HepG2 (cell line): ENCODE measurements at regions not wholly inside any gene's neighbourhood (a gene's known extent, or its start where the extent isn't known, plus 50 kb on each side); places are given as distances from the start of the nearest gene placed in this dataset.
A peak's percentile ranks its signal among the peaks of the same experiment; 100 is the strongest.

ENCODE experiments used
- DPF2 ChIP-seq: sonication (generic); formaldehyde crosslinking; IDR thresholded peaks from 2 replicates; pipeline ENCODE4 v1.4.0; 2020; ENCODE audit warnings: mild to moderate bottlenecking, low read depth, missing genetic modification reagents, borderline replicate concordance
- FOXA1 ChIP-seq, 2 experiments: fragments of 450-650 bp in 1 of 2; sonication (generic) in 1 of 2; formaldehyde crosslinking in 1 of 2; IDR thresholded peaks; 2 replicates each; pipeline versions ENCODE4 v1.4.0 to v1.6.1; 2016 to 2020; ENCODE audit warnings: missing genetic modification reagents in 1 of 2
- HMG20B ChIP-seq: conservative IDR thresholded peaks from 2 replicates; pipeline ENCODE4 v1.6.1; 2016; ENCODE audit warnings: missing genetic modification reagents, missing compliant biosample characterization
- HMGXB4 ChIP-seq, 2 experiments: sonication (generic) in 1 of 2; formaldehyde crosslinking in 1 of 2; IDR thresholded peaks; 2 replicates each; pipeline versions ENCODE4 v1.4.0 to v1.6.1; 2018 to 2020; ENCODE audit warnings: missing genetic modification reagents in 2 of 2, borderline replicate concordance in 1 of 2, low read depth in 1 of 2, mild to moderate bottlenecking in 1 of 2, missing biosample characterization in 1 of 2
- KAT7 ChIP-seq: IDR thresholded peaks from 2 replicates; pipeline ENCODE4 v1.6.1; 2018; ENCODE audit warnings: borderline replicate concordance, missing compliant biosample characterization
- NCOR1 ChIP-seq: fragments of 200-600 bp; sonication (generic); IDR thresholded peaks from 2 replicates; pipeline ENCODE4 v1.7.0; 2017; ENCODE audit warnings: antibody characterized with exemption, low read length, borderline replicate concordance
- SMAD1 ChIP-seq: sonication (generic); formaldehyde crosslinking; IDR thresholded peaks from 2 replicates; pipeline ENCODE4 v1.4.0; 2020; ENCODE audit warnings: missing genetic modification reagents, low read depth, mild to moderate bottlenecking, borderline replicate concordance
- TRIM22 ChIP-seq: fragments of 450-650 bp; IDR thresholded peaks from 2 replicates; pipeline ENCODE4 v1.6.1; 2017
- ZBTB20 ChIP-seq: sonication (generic); formaldehyde crosslinking; IDR thresholded peaks from 2 replicates; pipeline ENCODE4 v1.8.1; 2023; ENCODE audit warnings: missing genetic modification reagents, low read depth, mild to moderate bottlenecking, borderline replicate concordance
- ZNF512 ChIP-seq: sonication (generic); formaldehyde crosslinking; IDR thresholded peaks from 2 replicates; pipeline ENCODE4 v1.4.0; 2020; ENCODE audit warnings: mild to moderate bottlenecking, missing genetic modification reagents
- ZNF547 ChIP-seq: sonication (generic); formaldehyde crosslinking; IDR thresholded peaks from 2 replicates; pipeline ENCODE4 v1.5.1; 2020; ENCODE audit warnings: mild to moderate bottlenecking, missing genetic modification reagents
- ZNF713 ChIP-seq: sonication (generic); formaldehyde crosslinking; IDR thresholded peaks from 2 replicates; pipeline ENCODE4 v1.4.0; 2020; ENCODE audit warnings: mild to moderate bottlenecking, missing genetic modification reagents
- ZNF773 ChIP-seq: sonication (generic); formaldehyde crosslinking; IDR thresholded peaks from 2 replicates; pipeline ENCODE4 v1.4.0; 2020; ENCODE audit warnings: missing genetic modification reagents, borderline replicate concordance
- TF ChIP-seq, protein P1 (sequence below): sonication (generic); formaldehyde crosslinking; IDR thresholded peaks from 2 replicates; pipeline ENCODE4 v1.5.0; 2020; ENCODE audit warnings: mild to moderate bottlenecking, missing genetic modification reagents
- TF ChIP-seq, protein P2 (sequence below): conservative IDR thresholded peaks from 2 replicates; pipeline ENCODE4 v1.6.1; 2018; ENCODE audit warnings: missing genetic modification reagents
- TF ChIP-seq, protein P3 (sequence below): sonication (generic); formaldehyde crosslinking; IDR thresholded peaks from 2 replicates; pipeline ENCODE4 v1.4.0; 2020; ENCODE audit warnings: missing genetic modification reagents, mild to moderate bottlenecking, borderline replicate concordance

DNA sequence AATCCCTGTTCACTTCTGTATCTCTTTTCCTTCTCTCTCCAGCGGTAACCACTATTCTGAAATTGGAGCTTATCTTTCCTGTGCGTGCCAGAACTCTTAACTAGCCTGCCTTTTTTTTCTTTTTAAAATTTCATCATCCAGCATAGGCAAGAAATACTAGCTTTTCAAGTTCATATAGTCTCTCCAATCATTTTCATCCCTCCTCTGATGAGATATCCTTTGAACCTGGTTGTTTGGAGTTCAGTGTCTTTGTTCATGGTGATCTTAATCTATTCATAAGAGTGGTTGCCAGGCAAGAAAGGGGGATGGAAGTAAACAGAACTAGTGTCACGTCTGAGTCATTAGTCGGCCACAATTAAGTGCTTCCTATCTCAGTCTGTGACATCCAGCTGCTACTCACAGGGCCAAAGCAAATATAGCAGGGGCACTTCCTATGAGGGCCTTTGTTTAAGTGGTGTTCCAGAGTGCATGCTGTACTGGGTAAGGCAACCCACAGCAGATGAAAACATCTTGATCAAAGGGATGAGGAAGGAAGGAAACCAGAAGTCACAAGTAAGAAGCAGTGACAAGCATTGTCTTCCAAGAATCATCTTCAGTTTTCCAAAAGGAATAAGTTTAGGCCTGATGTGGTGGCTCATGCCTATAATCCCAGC lies 56.4 kb upstream of the XIAP start (continued):
- TF ChIP-seq DPF2 (CRISPR knock-in tag) (peak; percentile 80), HMG20B (CRISPR knock-in tag) (0 out of 2 replicates have a peak, but pooled peaks have one; percentile 16), ZNF512 (CRISPR knock-in tag) (no peak), HMGXB4 (CRISPR knock-in tag; IDR thresholded peaks at IDR 0.05; ENCODE audit: borderline replicate concordance in 1 of 2, low read depth in 1 of 2) (0 out of 4 replicates have a peak, but pooled peaks of 1 of the 2 experiments have one; percentile 19), FOXA1 (IDR thresholded peaks at IDR 0.05) (no peak), FOXA1 (CRISPR knock-in tag; IDR thresholded peaks at IDR 0.05) (peak; percentile 85), ZBTB20 (CRISPR knock-in tag) (peak; percentile 63; the same call in 1 of the 2 replicates), NCOR1 (peak; percentile 83; the same call in 1 of the 2 replicates), TRIM22 (no peak), ZNF713 (CRISPR knock-in tag) (no peak), ZNF773 (CRISPR knock-in tag) (no peak), ZNF547 (CRISPR knock-in tag) (no peak), KAT7 (CRISPR knock-in tag) (no peak), SMAD1 (CRISPR knock-in tag) (no peak)
- TF ChIP-seq, protein P1, sequence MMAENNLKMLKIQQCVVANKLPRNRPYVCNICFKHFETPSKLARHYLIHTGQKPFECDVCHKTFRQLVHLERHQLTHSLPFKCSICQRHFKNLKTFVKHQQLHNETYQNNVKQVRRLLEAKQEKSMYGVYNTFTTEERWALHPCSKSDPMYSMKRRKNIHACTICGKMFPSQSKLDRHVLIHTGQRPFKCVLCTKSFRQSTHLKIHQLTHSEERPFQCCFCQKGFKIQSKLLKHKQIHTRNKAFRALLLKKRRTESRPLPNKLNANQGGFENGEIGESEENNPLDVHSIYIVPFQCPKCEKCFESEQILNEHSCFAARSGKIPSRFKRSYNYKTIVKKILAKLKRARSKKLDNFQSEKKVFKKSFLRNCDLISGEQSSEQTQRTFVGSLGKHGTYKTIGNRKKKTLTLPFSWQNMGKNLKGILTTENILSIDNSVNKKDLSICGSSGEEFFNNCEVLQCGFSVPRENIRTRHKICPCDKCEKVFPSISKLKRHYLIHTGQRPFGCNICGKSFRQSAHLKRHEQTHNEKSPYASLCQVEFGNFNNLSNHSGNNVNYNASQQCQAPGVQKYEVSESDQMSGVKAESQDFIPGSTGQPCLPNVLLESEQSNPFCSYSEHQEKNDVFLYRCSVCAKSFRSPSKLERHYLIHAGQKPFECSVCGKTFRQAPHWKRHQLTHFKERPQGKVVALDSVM (CRISPR knock-in tag), result no peak
- TF ChIP-seq, protein P2, sequence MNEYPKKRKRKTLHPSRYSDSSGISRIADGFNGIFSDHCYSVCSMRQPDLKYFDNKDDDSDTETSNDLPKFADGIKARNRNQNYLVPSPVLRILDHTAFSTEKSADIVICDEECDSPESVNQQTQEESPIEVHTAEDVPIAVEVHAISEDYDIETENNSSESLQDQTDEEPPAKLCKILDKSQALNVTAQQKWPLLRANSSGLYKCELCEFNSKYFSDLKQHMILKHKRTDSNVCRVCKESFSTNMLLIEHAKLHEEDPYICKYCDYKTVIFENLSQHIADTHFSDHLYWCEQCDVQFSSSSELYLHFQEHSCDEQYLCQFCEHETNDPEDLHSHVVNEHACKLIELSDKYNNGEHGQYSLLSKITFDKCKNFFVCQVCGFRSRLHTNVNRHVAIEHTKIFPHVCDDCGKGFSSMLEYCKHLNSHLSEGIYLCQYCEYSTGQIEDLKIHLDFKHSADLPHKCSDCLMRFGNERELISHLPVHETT, result no peak
- TF ChIP-seq, protein P3, sequence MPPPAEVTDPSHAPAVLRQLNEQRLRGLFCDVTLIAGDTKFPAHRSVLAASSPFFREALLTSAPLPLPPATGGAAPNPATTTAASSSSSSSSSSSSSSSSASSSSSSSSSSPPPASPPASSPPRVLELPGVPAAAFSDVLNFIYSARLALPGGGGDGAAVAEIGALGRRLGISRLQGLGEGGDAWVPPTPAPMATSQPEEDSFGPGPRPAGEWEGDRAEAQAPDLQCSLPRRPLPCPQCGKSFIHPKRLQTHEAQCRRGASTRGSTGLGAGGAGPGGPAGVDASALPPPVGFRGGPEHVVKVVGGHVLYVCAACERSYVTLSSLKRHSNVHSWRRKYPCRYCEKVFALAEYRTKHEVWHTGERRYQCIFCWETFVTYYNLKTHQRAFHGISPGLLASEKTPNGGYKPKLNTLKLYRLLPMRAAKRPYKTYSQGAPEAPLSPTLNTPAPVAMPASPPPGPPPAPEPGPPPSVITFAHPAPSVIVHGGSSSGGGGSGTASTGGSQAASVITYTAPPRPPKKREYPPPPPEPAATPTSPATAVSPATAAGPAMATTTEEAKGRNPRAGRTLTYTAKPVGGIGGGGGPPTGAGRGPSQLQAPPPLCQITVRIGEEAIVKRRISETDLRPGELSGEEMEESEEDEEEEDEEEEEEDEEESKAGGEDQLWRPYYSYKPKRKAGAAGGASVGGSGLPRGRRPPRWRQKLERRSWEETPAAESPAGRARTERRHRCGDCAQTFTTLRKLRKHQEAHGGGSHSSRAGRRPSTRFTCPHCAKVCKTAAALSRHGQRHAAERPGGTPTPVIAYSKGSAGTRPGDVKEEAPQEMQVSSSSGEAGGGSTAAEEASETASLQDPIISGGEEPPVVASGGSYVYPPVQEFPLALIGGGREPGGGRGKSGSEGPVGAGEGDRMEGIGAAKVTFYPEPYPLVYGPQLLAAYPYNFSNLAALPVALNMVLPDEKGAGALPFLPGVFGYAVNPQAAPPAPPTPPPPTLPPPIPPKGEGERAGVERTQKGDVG (CRISPR knock-in tag), result no peak
